ENCODE measurements at regions not wholly inside any gene's neighbourhood (a gene's known extent, or its start where the extent isn't known, plus 50 kb on each side); places are given as distances from the start of the nearest gene placed in this dataset.

- Histone ChIP-seq H3K9me3 (ENCODE audit: control insufficient read depth, insufficient read depth, low read length) (no peaks in the 10 kb centered on the region; the same call in 1 of the 2 replicates), H3K4me3 (ENCODE audit: low read depth, low read length) (no peak overlapping the region), H3K27me3 (ENCODE audit: control insufficient read depth, insufficient read depth, low read length) (peaks cover 6% of the 10 kb centered on the region), H3K27ac (ENCODE audit: low read depth, low read length) (no peak overlapping the region)
- ChIA-PET POLR2A (no interaction called here), CTCF (interaction anchor here (2.1 kb wide), 1 partner anchor 30 kb away, joined by 14 read pairs; no protein-coding TSS in a partner anchor)
- no peak for TF ChIP-seq CTCF (IDR thresholded peaks at IDR 0.05; ENCODE audit: low read depth, low read length)
- DNase-seq (ENCODE audit: low read depth, low spot score): no peak
Observed at GRCh38 chr1:115565353-115565752, 76.4 kb upstream of the VANGL1 start.

- CTCF ChIA-PET: interaction anchor here (2.1 kb wide), 1 partner anchor 31 kb away, joined by 14 read pairs; no protein-coding TSS in a partner anchor
- H3K4me3 ChIP-seq (ENCODE audit: low read depth, low read length): peak overlapping the region; percentile 21; the same call in 1 of the 2 replicates
Observed at GRCh38 chr1:115564201-115564600, 77.6 kb upstream of the VANGL1 start.

GRCh38 chr1:115560027-115560426 is 81.7 kb upstream of the VANGL1 start:
- H3K9me3 ChIP-seq (ENCODE audit: control insufficient read depth, insufficient read depth, low read length): no peaks in the 10 kb centered on the region
- H3K27me3 ChIP-seq (ENCODE audit: control insufficient read depth, insufficient read depth, low read length): peaks cover 4% of the 10 kb centered on the region
- H3K27ac ChIP-seq (ENCODE audit: low read depth, low read length): no peak overlapping the region
- CTCF ChIA-PET: no interaction called here
- H3K4me3 ChIP-seq (ENCODE audit: low read depth, low read length): no peak overlapping the region
- no peak for DNase-seq (ENCODE audit: low read depth, low spot score)
- POLR2A ChIA-PET: no interaction called here
- no peak for TF ChIP-seq CTCF (IDR thresholded peaks at IDR 0.05; ENCODE audit: low read depth, low read length)

More at GRCh38 chr1:115564201-115564600, 77.6 kb upstream of the VANGL1 start:
- no peak for TF ChIP-seq CTCF (IDR thresholded peaks at IDR 0.05; ENCODE audit: low read depth, low read length)
- Histone ChIP-seq H3K27ac (ENCODE audit: low read depth, low read length) (no peak overlapping the region), H3K9me3 (ENCODE audit: control insufficient read depth, insufficient read depth, low read length) (no peaks in the 10 kb centered on the region; the same call in 1 of the 2 replicates), H3K27me3 (ENCODE audit: control insufficient read depth, insufficient read depth, low read length) (peaks cover 6% of the 10 kb centered on the region)
- POLR2A ChIA-PET: no interaction called here
- no peak for DNase-seq (ENCODE audit: low read depth, low spot score)

GRCh38 chr1:115558275-115558674 is 83.5 kb upstream of the VANGL1 start:
- DNase-seq (ENCODE audit: low read depth, low spot score): no peak
- POLR2A ChIA-PET: no interaction called here
- Histone ChIP-seq H3K27ac (ENCODE audit: low read depth, low read length) (no peak overlapping the region), H3K27me3 (ENCODE audit: control insufficient read depth, insufficient read depth, low read length) (no peaks in the 10 kb centered on the region), H3K4me3 (ENCODE audit: low read depth, low read length) (no peak overlapping the region), H3K9me3 (ENCODE audit: control insufficient read depth, insufficient read depth, low read length) (no peaks in the 10 kb centered on the region)
- TF ChIP-seq CTCF (IDR thresholded peaks at IDR 0.05; ENCODE audit: low read depth, low read length): no peak
- CTCF ChIA-PET: interaction anchor here (0.9 kb wide), 1 partner anchor 419 kb away, joined by 4 read pairs; no protein-coding TSS in a partner anchor

- Histone ChIP-seq H3K4me3 (ENCODE audit: low read depth, low read length) (no peak overlapping the region), H3K9me3 (ENCODE audit: control insufficient read depth, insufficient read depth, low read length) (no peaks in the 10 kb centered on the region), H3K27me3 (ENCODE audit: control insufficient read depth, insufficient read depth, low read length) (no peaks in the 10 kb centered on the region), H3K27ac (ENCODE audit: low read depth, low read length) (no peak overlapping the region)
- DNase-seq (ENCODE audit: low read depth, low spot score): no peak
- POLR2A ChIA-PET: no interaction called here
- TF ChIP-seq CTCF (IDR thresholded peaks at IDR 0.05; ENCODE audit: low read depth, low read length): no peak
- CTCF ChIA-PET: interaction anchor here (0.9 to 2.1 kb wide), 3 partner anchors 10 to 419 kb away, joined by 4 to 6 read pairs (median 4); no protein-coding TSS in a partner anchor
Observed at GRCh38 chr1:115557715-115558114, 84.1 kb upstream of the VANGL1 start.

Data from AG04450 (cell line).